Astrocyte (in vitro differentiated cells and primary cell): ENCODE measurements at regions not wholly inside any gene's neighbourhood (a gene's known extent, or its start where the extent isn't known, plus 50 kb on each side); places are given as distances from the start of the nearest gene placed in this dataset.
A peak's percentile ranks its signal among the peaks of the same experiment; 100 is the strongest.

ENCODE experiments used
- DNase-seq: peaks from one replicate; pipeline ENCODE4 v3.0.0-alpha.2; 2010; ENCODE audit warnings: low read depth
- FAIRE-seq: peaks from 2 replicates; lab custom pipeline; 2011; peaks lifted over from hg19 to GRCh38; lab: Jason Lieb, UNC
- H2AFZ ChIP-seq: 2 replicates; pipeline ENCODE4 v1.6.0; 2012; ENCODE audit warnings: low read depth, low read length, inconsistent platforms
- H3K27ac ChIP-seq: 2 replicates; pipeline ENCODE4 v1.5.1; 2011; ENCODE audit warnings: low read depth, low read length, inconsistent platforms
- H3K27me3 ChIP-seq: 2 replicates; pipeline ENCODE4 v1.6.0; 2011; ENCODE audit warnings: low read length, inconsistent platforms; ENCODE audit not compliant: insufficient read depth
- H3K36me3 ChIP-seq: 2 replicates; pipeline ENCODE4 v1.5.1; 2011; ENCODE audit warnings: low read length, inconsistent platforms; ENCODE audit not compliant: insufficient read depth
- H3K4me1 ChIP-seq: 2 replicates; pipeline ENCODE4 v1.5.1; 2011; ENCODE audit warnings: low read length, inconsistent platforms; ENCODE audit not compliant: insufficient read depth
- H3K4me2 ChIP-seq: 2 replicates; pipeline ENCODE4 v1.6.0; 2012; ENCODE audit warnings: low read length, inconsistent platforms
- H3K4me3 ChIP-seq: 2 replicates; pipeline ENCODE4 v1.5.1; 2011; ENCODE audit warnings: low read depth, mild to moderate bottlenecking, low read length, inconsistent platforms; ENCODE audit not compliant: insufficient read depth
- H3K79me2 ChIP-seq: 2 replicates; pipeline ENCODE4 v1.6.0; 2012; ENCODE audit warnings: mild to moderate bottlenecking, low read length, inconsistent platforms; ENCODE audit not compliant: insufficient read depth
- H3K9ac ChIP-seq: 2 replicates; pipeline ENCODE4 v1.6.0; 2012; ENCODE audit warnings: mild to moderate bottlenecking, low read length, inconsistent platforms
- H3K9me3 ChIP-seq: 2 replicates; pipeline ENCODE4 v1.5.1; 2012; ENCODE audit warnings: low read depth, mild to moderate bottlenecking, low read length, inconsistent platforms; ENCODE audit not compliant: insufficient read depth
- H4K20me1 ChIP-seq: 2 replicates; pipeline ENCODE4 v1.6.0; 2012; ENCODE audit warnings: low read length, inconsistent platforms; ENCODE audit not compliant: insufficient read depth
- H3K27ac Mint-ChIP-seq: one replicate; pipeline ENCODE4 v1.8.0; 2021; ENCODE audit warnings: mild to moderate bottlenecking, mixed read lengths; ENCODE audit not compliant: unreplicated experiment
- H3K27me3 Mint-ChIP-seq: one replicate; pipeline ENCODE4 v1.8.0; 2021; ENCODE audit warnings: low read depth, mixed read lengths; ENCODE audit not compliant: unreplicated experiment
- H3K36me3 Mint-ChIP-seq: one replicate; pipeline ENCODE4 v1.8.0; 2021; ENCODE audit warnings: low read depth, mixed read lengths; ENCODE audit not compliant: unreplicated experiment
- H3K4me1 Mint-ChIP-seq: one replicate; pipeline ENCODE4 v1.8.0; 2021; ENCODE audit warnings: low read depth, mixed read lengths; ENCODE audit not compliant: unreplicated experiment
- H3K4me3 Mint-ChIP-seq: one replicate; pipeline ENCODE4 v1.8.0; 2021; ENCODE audit warnings: mild to moderate bottlenecking, moderate library complexity, mixed read lengths; ENCODE audit not compliant: unreplicated experiment
- H3K9me3 Mint-ChIP-seq: one replicate; pipeline ENCODE4 v1.8.0; 2021; ENCODE audit warnings: mild to moderate bottlenecking, mixed read lengths; ENCODE audit not compliant: unreplicated experiment
- EZH2 ChIP-seq: IDR thresholded peaks from 2 replicates; pipeline ENCODE4 v1.6.1; 2012; ENCODE audit warnings: mild to moderate bottlenecking, low read length, inconsistent platforms; ENCODE audit not compliant: insufficient read depth
- TF ChIP-seq, protein P1 (sequence below): IDR thresholded peaks from 2 replicates; pipeline ENCODE4 v1.5.1; 2011; ENCODE audit warnings: low read depth, mild to moderate bottlenecking, inconsistent platforms, low read length, moderate library complexity; ENCODE audit not compliant: insufficient read depth

DNA sequence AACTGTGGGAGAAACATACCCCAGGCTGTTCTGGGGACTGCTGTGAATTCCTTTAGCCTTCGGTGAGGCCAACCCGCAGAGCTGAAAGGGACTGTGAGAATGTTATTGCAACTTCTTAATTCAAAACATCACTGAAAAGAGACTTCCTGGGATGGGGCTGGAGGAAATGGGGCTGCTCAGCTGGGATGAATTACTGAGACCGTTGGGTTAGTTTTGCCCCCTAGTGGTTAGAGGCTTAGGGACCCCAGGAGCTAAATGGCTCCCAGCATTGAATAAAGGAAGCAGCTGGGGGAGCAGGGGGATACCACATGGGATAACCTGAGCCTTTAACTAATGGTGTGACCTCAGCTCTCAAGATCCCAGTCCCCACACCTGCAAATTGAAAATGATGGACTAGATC, 941.1 kb upstream of the FANCL start:
- Mint-ChIP-seq H3K27ac (no peak overlapping the region), H3K4me3 (no peak overlapping the region), H3K36me3 (no peaks in the 10 kb centered on the region), H3K27me3 (no peaks in the 10 kb centered on the region), H3K9me3 (peaks cover 2% of the 10 kb centered on the region), H3K4me1 (peaks cover 11% of the 10 kb centered on the region)
- FAIRE-seq: no peak
- H3K36me3 ChIP-seq: no peaks in the 10 kb centered on the region
- no peaks in the 10 kb centered on the region for H4K20me1 ChIP-seq
- H3K27ac ChIP-seq: no peak overlapping the region
- H3K4me3 ChIP-seq: no peak overlapping the region
- H3K27me3 ChIP-seq: peaks cover 2% of the 10 kb centered on the region
- no peaks in the 10 kb centered on the region for H3K9me3 ChIP-seq
- H3K79me2 ChIP-seq: no peaks in the 10 kb centered on the region
- no peak overlapping the region for H3K9ac ChIP-seq
- no peak for TF ChIP-seq EZH2
- TF ChIP-seq, protein P1, sequence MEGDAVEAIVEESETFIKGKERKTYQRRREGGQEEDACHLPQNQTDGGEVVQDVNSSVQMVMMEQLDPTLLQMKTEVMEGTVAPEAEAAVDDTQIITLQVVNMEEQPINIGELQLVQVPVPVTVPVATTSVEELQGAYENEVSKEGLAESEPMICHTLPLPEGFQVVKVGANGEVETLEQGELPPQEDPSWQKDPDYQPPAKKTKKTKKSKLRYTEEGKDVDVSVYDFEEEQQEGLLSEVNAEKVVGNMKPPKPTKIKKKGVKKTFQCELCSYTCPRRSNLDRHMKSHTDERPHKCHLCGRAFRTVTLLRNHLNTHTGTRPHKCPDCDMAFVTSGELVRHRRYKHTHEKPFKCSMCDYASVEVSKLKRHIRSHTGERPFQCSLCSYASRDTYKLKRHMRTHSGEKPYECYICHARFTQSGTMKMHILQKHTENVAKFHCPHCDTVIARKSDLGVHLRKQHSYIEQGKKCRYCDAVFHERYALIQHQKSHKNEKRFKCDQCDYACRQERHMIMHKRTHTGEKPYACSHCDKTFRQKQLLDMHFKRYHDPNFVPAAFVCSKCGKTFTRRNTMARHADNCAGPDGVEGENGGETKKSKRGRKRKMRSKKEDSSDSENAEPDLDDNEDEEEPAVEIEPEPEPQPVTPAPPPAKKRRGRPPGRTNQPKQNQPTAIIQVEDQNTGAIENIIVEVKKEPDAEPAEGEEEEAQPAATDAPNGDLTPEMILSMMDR: peak; percentile 55
- DNase-seq: no peak
- no peak overlapping the region for H3K4me2 ChIP-seq
- no peaks in the 10 kb centered on the region for H3K4me1 ChIP-seq
- H2AFZ ChIP-seq: no peak overlapping the region

DNA sequence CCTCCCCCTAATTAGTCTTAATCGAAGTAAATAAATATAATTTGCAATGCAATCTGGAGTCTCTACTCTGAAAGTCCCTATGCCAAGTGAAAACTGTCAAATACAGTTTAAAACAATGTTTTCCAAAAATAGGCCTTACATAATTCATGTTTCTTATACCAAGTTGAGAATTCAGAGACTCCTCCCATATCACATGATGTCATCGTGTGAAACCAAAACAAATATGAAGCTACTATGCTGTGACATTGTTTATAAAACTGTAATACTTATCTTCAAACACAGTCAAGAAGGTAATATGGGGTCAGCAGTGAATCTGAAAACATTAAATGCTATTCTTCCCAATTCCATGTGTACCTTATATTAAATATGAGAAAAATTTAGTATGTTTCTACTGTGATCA, 940.2 kb upstream of the FANCL start:
- no peaks in the 10 kb centered on the region for H3K79me2 ChIP-seq
- H3K27me3 ChIP-seq: peaks cover 2% of the 10 kb centered on the region
- no peak overlapping the region for H3K27ac ChIP-seq
- H4K20me1 ChIP-seq: no peaks in the 10 kb centered on the region
- H3K36me3 Mint-ChIP-seq: no peaks in the 10 kb centered on the region
- no peaks in the 10 kb centered on the region for H3K27me3 Mint-ChIP-seq
- no peak overlapping the region for H3K4me2 ChIP-seq
- TF ChIP-seq, protein P1: no peak
- TF ChIP-seq EZH2: no peak
- H3K4me3 ChIP-seq: no peak overlapping the region
- no peaks in the 10 kb centered on the region for H3K9me3 ChIP-seq
- DNase-seq (no peak), FAIRE-seq (no peak)
- H3K4me1 Mint-ChIP-seq: peaks cover 11% of the 10 kb centered on the region
- no peak overlapping the region for H3K9ac ChIP-seq
- H3K4me3 Mint-ChIP-seq: no peak overlapping the region
- H3K27ac Mint-ChIP-seq: no peak overlapping the region
- no peak overlapping the region for H2AFZ ChIP-seq
- H3K36me3 ChIP-seq: no peaks in the 10 kb centered on the region
- peaks cover 2% of the 10 kb centered on the region for H3K9me3 Mint-ChIP-seq
- H3K4me1 ChIP-seq: no peaks in the 10 kb centered on the region

DNA sequence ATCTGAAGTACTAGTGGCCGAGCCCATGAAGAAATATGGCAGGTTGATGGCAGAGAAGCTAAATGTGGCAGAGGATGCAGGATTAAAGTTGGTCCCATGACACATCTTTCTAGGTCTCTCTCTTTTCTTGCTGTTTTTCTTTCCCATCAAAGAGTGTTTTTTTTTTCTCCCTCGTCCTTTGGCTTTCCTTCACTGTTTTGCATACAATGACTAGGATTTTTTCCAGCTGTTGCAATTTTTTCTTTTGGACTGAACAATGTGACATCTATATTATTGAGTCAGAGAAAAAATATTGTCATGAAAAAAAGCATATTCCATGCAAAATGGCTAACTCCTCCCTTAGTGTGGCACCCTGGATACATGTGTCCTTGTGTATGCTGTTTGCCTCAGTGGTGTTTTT, 939.5 kb upstream of the FANCL start:
- Histone ChIP-seq H3K27ac (no peak overlapping the region), H3K79me2 (no peaks in the 10 kb centered on the region), H3K9ac (no peak overlapping the region), H3K36me3 (no peaks in the 10 kb centered on the region), H3K4me2 (no peak overlapping the region), H4K20me1 (no peaks in the 10 kb centered on the region), H3K27me3 (peaks cover 2% of the 10 kb centered on the region), H3K4me1 (no peaks in the 10 kb centered on the region), H3K4me3 (no peak overlapping the region), H3K9me3 (no peaks in the 10 kb centered on the region), H2AFZ (no peak overlapping the region)
- Mint-ChIP-seq H3K4me3 (no peak overlapping the region), H3K9me3 (peaks cover 2% of the 10 kb centered on the region), H3K36me3 (no peaks in the 10 kb centered on the region), H3K27ac (no peak overlapping the region), H3K4me1 (peaks cover 11% of the 10 kb centered on the region), H3K27me3 (no peaks in the 10 kb centered on the region)
- TF ChIP-seq, protein P1: no peak
- TF ChIP-seq EZH2: no peak
- DNase-seq (no peak), FAIRE-seq (no peak)
